ENCODE measurements at regions not wholly inside any gene's neighbourhood (a gene's known extent, or its start where the extent isn't known, plus 50 kb on each side); places are given as distances from the start of the nearest gene placed in this dataset.

DNA sequence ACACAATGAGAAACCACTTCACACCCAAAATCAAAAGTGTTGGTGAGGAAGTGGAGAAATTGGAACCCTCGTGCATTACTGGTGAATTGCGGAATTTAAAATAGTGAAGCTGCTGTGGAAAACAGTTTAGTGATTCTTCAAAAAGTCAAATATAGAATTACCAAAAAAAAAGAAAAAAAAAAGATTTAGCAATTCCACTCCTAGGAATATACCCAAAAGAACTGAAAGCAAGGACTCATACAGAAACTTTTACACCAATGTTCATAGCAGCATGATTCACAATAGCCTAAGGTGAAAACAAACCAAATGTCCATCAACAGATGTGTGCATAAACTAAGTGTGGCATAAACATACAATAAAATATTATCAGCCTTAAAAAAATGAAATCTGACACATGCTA, 364.3 kb upstream of the FAM241A start:
- H3K9me3 ChIP-seq (ENCODE audit: control insufficient read depth, low read depth, low read length) = no peaks in the 10 kb centered on the region
- no peak overlapping the region for H3K27ac ChIP-seq (ENCODE audit: control insufficient read depth, insufficient read depth, low read length)
- dilution Hi-C loops (cut with MboI; ENCODE audit: extremely low pct_ligation_motif_present, low sequenced_read_pairs) = no loop called here
- H3K27me3 ChIP-seq (ENCODE audit: control insufficient read depth, extremely low read depth, insufficient read depth, low read length) = no peaks in the 10 kb centered on the region
- DNase-seq (ENCODE audit: low read depth, low spot score) = no peak
- H3K36me3 ChIP-seq (ENCODE audit: control insufficient read depth in 2 of 2, extremely low read depth in 1 of 2, insufficient read depth in 2 of 2, low read length in 2 of 2) = no peaks in the 10 kb centered on the region
- H2AFZ ChIP-seq (ENCODE audit: control insufficient read depth, low read length) = no peak overlapping the region
- no peaks in the 10 kb centered on the region for H3K4me1 ChIP-seq (ENCODE audit: control insufficient read depth, extremely low read depth, insufficient read depth, low read length)
- no peak for TF ChIP-seq EZH2 (IDR thresholded peaks at IDR 0.05; ENCODE audit: low read length)
- TF ChIP-seq, protein P1, sequence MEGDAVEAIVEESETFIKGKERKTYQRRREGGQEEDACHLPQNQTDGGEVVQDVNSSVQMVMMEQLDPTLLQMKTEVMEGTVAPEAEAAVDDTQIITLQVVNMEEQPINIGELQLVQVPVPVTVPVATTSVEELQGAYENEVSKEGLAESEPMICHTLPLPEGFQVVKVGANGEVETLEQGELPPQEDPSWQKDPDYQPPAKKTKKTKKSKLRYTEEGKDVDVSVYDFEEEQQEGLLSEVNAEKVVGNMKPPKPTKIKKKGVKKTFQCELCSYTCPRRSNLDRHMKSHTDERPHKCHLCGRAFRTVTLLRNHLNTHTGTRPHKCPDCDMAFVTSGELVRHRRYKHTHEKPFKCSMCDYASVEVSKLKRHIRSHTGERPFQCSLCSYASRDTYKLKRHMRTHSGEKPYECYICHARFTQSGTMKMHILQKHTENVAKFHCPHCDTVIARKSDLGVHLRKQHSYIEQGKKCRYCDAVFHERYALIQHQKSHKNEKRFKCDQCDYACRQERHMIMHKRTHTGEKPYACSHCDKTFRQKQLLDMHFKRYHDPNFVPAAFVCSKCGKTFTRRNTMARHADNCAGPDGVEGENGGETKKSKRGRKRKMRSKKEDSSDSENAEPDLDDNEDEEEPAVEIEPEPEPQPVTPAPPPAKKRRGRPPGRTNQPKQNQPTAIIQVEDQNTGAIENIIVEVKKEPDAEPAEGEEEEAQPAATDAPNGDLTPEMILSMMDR (optimal IDR thresholded peaks at IDR 0.05 in 1 of 3, IDR thresholded peaks at IDR 0.05 in 1 of 3, conservative IDR thresholded peaks at IDR 0.05 in 1 of 3; ENCODE audit: extremely low read depth in 1 of 3, insufficient read depth in 2 of 3, low read length in 3 of 3) = no peak
- no peak overlapping the region for H3K4me3 ChIP-seq (ENCODE audit: control insufficient read depth in 2 of 3, extremely low read depth in 1 of 3, insufficient read depth in 2 of 3, low read depth in 1 of 3, low read length in 3 of 3)
- no peaks in the 10 kb centered on the region for H3K79me2 ChIP-seq (ENCODE audit: control insufficient read depth, insufficient read depth, low read length)
- no peak for FAIRE-seq
- H3K9ac ChIP-seq (ENCODE audit: control insufficient read depth, extremely low read depth, insufficient read depth, low read length) = no peak overlapping the region
- H4K20me1 ChIP-seq (ENCODE audit: control insufficient read depth, extremely low read depth, insufficient read depth, low read length) = no peaks in the 10 kb centered on the region
- no peak overlapping the region for H3K4me2 ChIP-seq (ENCODE audit: control insufficient read depth, extremely low read depth, insufficient read depth, low read depth, low read length)
- no peaks in the 10 kb centered on the region for H3K9me1 ChIP-seq (ENCODE audit: control insufficient read depth, extremely low read depth, insufficient read depth, low read length)

GRCh38 chr4:111781611-111782010, 363.6 kb upstream of the FAM241A start:
- dilution Hi-C loops (cut with MboI; ENCODE audit: extremely low pct_ligation_motif_present, low sequenced_read_pairs) = no loop called here
- DNase-seq (ENCODE audit: low read depth, low spot score) (no peak), FAIRE-seq (peak; percentile 29)
- no peak overlapping the region for H3K27ac ChIP-seq (ENCODE audit: control insufficient read depth, insufficient read depth, low read length)
- no peaks in the 10 kb centered on the region for H3K79me2 ChIP-seq (ENCODE audit: control insufficient read depth, insufficient read depth, low read length)
- no peak overlapping the region for H3K4me3 ChIP-seq (ENCODE audit: control insufficient read depth in 2 of 3, extremely low read depth in 1 of 3, insufficient read depth in 2 of 3, low read depth in 1 of 3, low read length in 3 of 3)
- no peaks in the 10 kb centered on the region for H3K9me3 ChIP-seq (ENCODE audit: control insufficient read depth, low read depth, low read length)
- H3K36me3 ChIP-seq (ENCODE audit: control insufficient read depth in 2 of 2, extremely low read depth in 1 of 2, insufficient read depth in 2 of 2, low read length in 2 of 2) = no peaks in the 10 kb centered on the region
- no peaks in the 10 kb centered on the region for H3K9me1 ChIP-seq (ENCODE audit: control insufficient read depth, extremely low read depth, insufficient read depth, low read length)
- H3K4me2 ChIP-seq (ENCODE audit: control insufficient read depth, extremely low read depth, insufficient read depth, low read depth, low read length) = no peak overlapping the region
- H3K9ac ChIP-seq (ENCODE audit: control insufficient read depth, extremely low read depth, insufficient read depth, low read length) = no peak overlapping the region
- no peak overlapping the region for H2AFZ ChIP-seq (ENCODE audit: control insufficient read depth, low read length)
- H3K27me3 ChIP-seq (ENCODE audit: control insufficient read depth, extremely low read depth, insufficient read depth, low read length) = no peaks in the 10 kb centered on the region
- TF ChIP-seq EZH2 (IDR thresholded peaks at IDR 0.05; ENCODE audit: low read length) = no peak
- TF ChIP-seq, protein P1 (optimal IDR thresholded peaks at IDR 0.05 in 1 of 3, IDR thresholded peaks at IDR 0.05 in 1 of 3, conservative IDR thresholded peaks at IDR 0.05 in 1 of 3; ENCODE audit: extremely low read depth in 1 of 3, insufficient read depth in 2 of 3, low read length in 3 of 3) = no peak
- no peaks in the 10 kb centered on the region for H4K20me1 ChIP-seq (ENCODE audit: control insufficient read depth, extremely low read depth, insufficient read depth, low read length)
- no peaks in the 10 kb centered on the region for H3K4me1 ChIP-seq (ENCODE audit: control insufficient read depth, extremely low read depth, insufficient read depth, low read length)

Data from keratinocyte (primary cell).